SKM-1 (cell line): ENCODE measurements at regions not wholly inside any gene's neighbourhood (a gene's known extent, or its start where the extent isn't known, plus 50 kb on each side); places are given as distances from the start of the nearest gene placed in this dataset.

Experiments
- DNase-seq: peaks from one replicate; lab custom pipeline; 2025; ENCODE audit not compliant: unreplicated experiment; lab: John Stamatoyannopoulos, UW

GRCh38 chrX:76228499-76228898, 55.6 kb downstream of the PBDC1 start:
- no peak for DNase-seq

GRCh38 chrX:76248901-76249300, 76.0 kb downstream of the PBDC1 start:
- DNase-seq: no peak

GRCh38 chrX:76253432-76253831, 80.6 kb downstream of the PBDC1 start:
- no peak for DNase-seq

- peak; percentile 1 for DNase-seq
Observed at GRCh38 chrX:76279007-76279406, 106.1 kb downstream of the PBDC1 start.
